SK-N-MC (cell line): ENCODE measurements at regions not wholly inside any gene's neighbourhood (a gene's known extent, or its start where the extent isn't known, plus 50 kb on each side); places are given as distances from the start of the nearest gene placed in this dataset.

Experiments used
- DNase-seq: peaks from one replicate; pipeline ENCODE4 v3.0.0-alpha.2; 2011; ENCODE audit warnings: low read depth, low spot score
- H3K27ac ChIP-seq: fragments of 200-600 bp; sonication (generic); 2 replicates; pipeline ENCODE4 v1.5.1; 2016; ENCODE audit warnings: mixed run types
- H3K36me3 ChIP-seq: fragments of 200-600 bp; sonication (generic); 2 replicates; pipeline ENCODE4 v1.6.1; 2017; ENCODE audit warnings: antibody characterized with exemption, low read length, mixed read lengths; ENCODE audit not compliant: insufficient read depth
- H3K4me3 ChIP-seq: fragments of 200-600 bp; sonication (generic); 2 replicates; pipeline ENCODE4 v1.5.1; 2016
- H3K9ac ChIP-seq: fragments of 200-600 bp; sonication (generic); 2 replicates; pipeline ENCODE4 v1.8.0; 2017; ENCODE audit warnings: mixed run types, mixed read lengths; ENCODE audit not compliant: insufficient read length
- H3K9me3 ChIP-seq: fragments of 200-600 bp; sonication (generic); 2 replicates; pipeline ENCODE4 v1.6.1; 2017; ENCODE audit warnings: low read depth, mild to moderate bottlenecking, antibody characterized with exemption, low read length, moderate library complexity, mixed read lengths
- EZH2 ChIP-seq: fragments of 200-600 bp; sonication (generic); IDR thresholded peaks from one replicate; pipeline ENCODE4 v1.6.1; 2017; ENCODE audit warnings: antibody characterized with exemption
- FOXP2 ChIP-seq: optimal IDR thresholded peaks from 2 replicates; pipeline ENCODE3; 2011; ENCODE audit warnings: mild to moderate bottlenecking, moderate library complexity; ENCODE audit not compliant: insufficient read depth; ENCODE audit errors: extremely low read length, control extremely low read depth
- POLR2AphosphoS5 ChIP-seq: IDR thresholded peaks from 2 replicates; pipeline ENCODE4 v1.6.1; 2012; ENCODE audit warnings: mild to moderate bottlenecking, low read depth, low read length, borderline replicate concordance

- DNase-seq = no peak
- Histone ChIP-seq H3K9me3 (no peaks in the 10 kb centered on the region), H3K27ac (no peak overlapping the region), H3K4me3 (no peak overlapping the region), H3K9ac (no peak overlapping the region), H3K36me3 (no peaks in the 10 kb centered on the region)
- TF ChIP-seq POLR2AphosphoS5 (no peak), EZH2 (no peak), FOXP2 (no peak)
Measured at GRCh38 chr11:88411265-88411664, 73.7 kb upstream of the CTSC start.

GRCh38 chr11:88410656-88411055 lies 73.1 kb upstream of the CTSC start:
- Histone ChIP-seq H3K9me3 (no peaks in the 10 kb centered on the region), H3K4me3 (no peak overlapping the region), H3K36me3 (no peaks in the 10 kb centered on the region), H3K27ac (no peak overlapping the region), H3K9ac (no peak overlapping the region)
- TF ChIP-seq EZH2 (no peak), FOXP2 (no peak), POLR2AphosphoS5 (no peak)
- no peak for DNase-seq

- TF ChIP-seq EZH2 (no peak), FOXP2 (no peak), POLR2AphosphoS5 (no peak)
- no peak overlapping the region for H3K9ac ChIP-seq
- H3K36me3 ChIP-seq = no peaks in the 10 kb centered on the region
- H3K9me3 ChIP-seq = no peaks in the 10 kb centered on the region
- H3K4me3 ChIP-seq = no peak overlapping the region
- no peak overlapping the region for H3K27ac ChIP-seq
- DNase-seq = no peak
Measured at GRCh38 chr11:88410056-88410455, 72.5 kb upstream of the CTSC start.

- Histone ChIP-seq H3K9me3 (no peaks in the 10 kb centered on the region), H3K9ac (no peak overlapping the region), H3K36me3 (no peaks in the 10 kb centered on the region), H3K4me3 (no peak overlapping the region), H3K27ac (no peak overlapping the region)
- TF ChIP-seq FOXP2 (no peak), EZH2 (no peak), POLR2AphosphoS5 (no peak)
- DNase-seq = no peak
Measured at GRCh38 chr11:88406876-88407275, 69.3 kb upstream of the CTSC start.

- DNase-seq = no peak
- H3K9me3 ChIP-seq = no peaks in the 10 kb centered on the region
- TF ChIP-seq EZH2 (no peak), FOXP2 (no peak), POLR2AphosphoS5 (no peak)
- no peak overlapping the region for H3K27ac ChIP-seq
- H3K36me3 ChIP-seq = no peaks in the 10 kb centered on the region
- no peak overlapping the region for H3K9ac ChIP-seq
- no peak overlapping the region for H3K4me3 ChIP-seq
Measured at GRCh38 chr11:88405853-88406252, 68.3 kb upstream of the CTSC start.

GRCh38 chr11:88404932-88405710 lies 67.6 kb upstream of the CTSC start:
- TF ChIP-seq EZH2 = no peak
- TF ChIP-seq FOXP2 = no peak
- TF ChIP-seq POLR2AphosphoS5 = no peak
- no peak overlapping the region for H3K27ac ChIP-seq
- no peak for DNase-seq
- H3K36me3 ChIP-seq = no peaks in the 10 kb centered on the region
- H3K4me3 ChIP-seq = no peak overlapping the region
- no peak overlapping the region for H3K9ac ChIP-seq
- no peaks in the 10 kb centered on the region for H3K9me3 ChIP-seq

- Histone ChIP-seq H3K27ac (no peak overlapping the region), H3K36me3 (no peaks in the 10 kb centered on the region), H3K4me3 (no peak overlapping the region), H3K9me3 (no peaks in the 10 kb centered on the region), H3K9ac (no peak overlapping the region)
- TF ChIP-seq POLR2AphosphoS5 (no peak), EZH2 (no peak), FOXP2 (no peak)
- DNase-seq = no peak
Measured at GRCh38 chr11:88404391-88404790, 66.9 kb upstream of the CTSC start.

- Histone ChIP-seq H3K9ac (no peak overlapping the region), H3K27ac (no peak overlapping the region), H3K36me3 (no peaks in the 10 kb centered on the region), H3K9me3 (no peaks in the 10 kb centered on the region), H3K4me3 (no peak overlapping the region)
- TF ChIP-seq EZH2 (no peak), FOXP2 (no peak), POLR2AphosphoS5 (no peak)
- no peak for DNase-seq
Measured at GRCh38 chr11:88402784-88403183, 65.2 kb upstream of the CTSC start.
